LNCAP (cell line): ENCODE measurements at regions not wholly inside any gene's neighbourhood (a gene's known extent, or its start where the extent isn't known, plus 50 kb on each side); places are given as distances from the start of the nearest gene placed in this dataset.

Experiments used
- CTCF ChIP-seq: fragments of 450-650 bp; IDR thresholded peaks from 2 replicates; pipeline ENCODE4 v1.5.1; 2017; ENCODE audit warnings: mild to moderate bottlenecking

GRCh38 chr7:16070806-16071205 is 350.5 kb downstream of the CRPPA start:
- no peak for TF ChIP-seq CTCF

- TF ChIP-seq CTCF: no peak
These were observed 351.3 kb downstream of the CRPPA start for GRCh38 chr7:16069998-16070397.

GRCh38 chr7:16068183-16068582 is 353.2 kb downstream of the CRPPA start:
- TF ChIP-seq CTCF: no peak

- no peak for TF ChIP-seq CTCF
These were observed 353.6 kb downstream of the CRPPA start for GRCh38 chr7:16067711-16068110.

GRCh38 chr7:16066805-16067459 is 354.4 kb downstream of the CRPPA start:
- TF ChIP-seq CTCF: no peak

- TF ChIP-seq CTCF: no peak
These were observed 355.4 kb downstream of the CRPPA start for GRCh38 chr7:16065939-16066338.

GRCh38 chr7:16063716-16064675 is 357.3 kb downstream of the CRPPA start:
- no peak for TF ChIP-seq CTCF
